ENCODE measurements at regions not wholly inside any gene's neighbourhood (a gene's known extent, or its start where the extent isn't known, plus 50 kb on each side); places are given as distances from the start of the nearest gene placed in this dataset.

DNA sequence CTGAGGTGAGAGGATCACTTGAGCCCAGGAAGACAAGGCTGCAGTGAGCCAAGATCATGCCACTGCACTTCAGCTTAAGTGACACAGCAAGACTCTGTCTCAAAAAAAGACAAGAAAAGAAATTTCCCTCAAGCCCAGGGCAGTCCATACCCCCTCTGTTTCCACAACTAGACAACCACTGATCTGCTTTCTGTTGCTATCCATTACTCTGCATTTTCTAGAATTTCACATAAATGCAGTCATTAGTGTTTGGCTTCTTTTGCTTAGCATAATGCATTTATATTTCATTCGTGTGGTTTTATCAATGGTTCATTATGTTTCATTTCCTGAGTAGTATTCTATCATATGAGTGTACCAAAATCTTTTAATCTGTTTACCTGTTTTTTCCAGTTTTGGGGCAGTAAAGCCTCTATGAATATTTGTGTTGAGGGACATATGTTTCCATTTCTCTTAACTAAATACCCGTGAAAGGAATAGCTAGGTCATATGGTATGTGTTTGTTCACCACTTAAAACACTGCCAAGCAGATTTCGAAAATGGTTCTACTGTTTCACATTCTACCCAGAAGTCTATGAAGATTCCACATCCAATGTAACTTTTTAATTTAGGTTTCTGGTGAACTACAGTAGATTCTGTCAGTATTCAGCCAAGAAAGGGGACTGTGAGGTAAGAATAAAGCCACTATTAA is 271.8 kb downstream of the ZNF608 start:
- no peak for DNase-seq
- no peak overlapping the region for H3K9ac ChIP-seq (ENCODE audit: low read depth in 2 of 2, low read length in 2 of 2)
- TF ChIP-seq, protein P1, sequence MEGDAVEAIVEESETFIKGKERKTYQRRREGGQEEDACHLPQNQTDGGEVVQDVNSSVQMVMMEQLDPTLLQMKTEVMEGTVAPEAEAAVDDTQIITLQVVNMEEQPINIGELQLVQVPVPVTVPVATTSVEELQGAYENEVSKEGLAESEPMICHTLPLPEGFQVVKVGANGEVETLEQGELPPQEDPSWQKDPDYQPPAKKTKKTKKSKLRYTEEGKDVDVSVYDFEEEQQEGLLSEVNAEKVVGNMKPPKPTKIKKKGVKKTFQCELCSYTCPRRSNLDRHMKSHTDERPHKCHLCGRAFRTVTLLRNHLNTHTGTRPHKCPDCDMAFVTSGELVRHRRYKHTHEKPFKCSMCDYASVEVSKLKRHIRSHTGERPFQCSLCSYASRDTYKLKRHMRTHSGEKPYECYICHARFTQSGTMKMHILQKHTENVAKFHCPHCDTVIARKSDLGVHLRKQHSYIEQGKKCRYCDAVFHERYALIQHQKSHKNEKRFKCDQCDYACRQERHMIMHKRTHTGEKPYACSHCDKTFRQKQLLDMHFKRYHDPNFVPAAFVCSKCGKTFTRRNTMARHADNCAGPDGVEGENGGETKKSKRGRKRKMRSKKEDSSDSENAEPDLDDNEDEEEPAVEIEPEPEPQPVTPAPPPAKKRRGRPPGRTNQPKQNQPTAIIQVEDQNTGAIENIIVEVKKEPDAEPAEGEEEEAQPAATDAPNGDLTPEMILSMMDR (IDR thresholded peaks at IDR 0.05) = no peak
- no peaks in the 10 kb centered on the region for H3K36me3 ChIP-seq
- no peaks in the 10 kb centered on the region for H3K4me1 ChIP-seq
- H3K27me3 ChIP-seq = no peaks in the 10 kb centered on the region
- intact Hi-C loops (cut with DNase I) = no loop called here
- H3K4me3 ChIP-seq = no peak overlapping the region
- no peaks in the 10 kb centered on the region for H3K9me3 ChIP-seq
- no peak overlapping the region for H3K27ac ChIP-seq

GRCh38 chr5:124468671-124469411 is 277.6 kb downstream of the ZNF608 start:
- TF ChIP-seq, protein P1 (IDR thresholded peaks at IDR 0.05) = no peak
- intact Hi-C loops (cut with DNase I) = no loop called here
- no peaks in the 10 kb centered on the region for H3K27me3 ChIP-seq
- H3K27ac ChIP-seq = no peak overlapping the region
- H3K36me3 ChIP-seq = no peaks in the 10 kb centered on the region
- no peaks in the 10 kb centered on the region for H3K9me3 ChIP-seq
- no peak overlapping the region for H3K4me3 ChIP-seq
- H3K4me1 ChIP-seq = no peaks in the 10 kb centered on the region
- no peak for DNase-seq
- no peak overlapping the region for H3K9ac ChIP-seq (ENCODE audit: low read depth in 2 of 2, low read length in 2 of 2)

GRCh38 chr5:124467745-124468144 is 278.7 kb downstream of the ZNF608 start:
- Histone ChIP-seq H3K27ac (no peak overlapping the region), H3K9me3 (no peaks in the 10 kb centered on the region), H3K27me3 (no peaks in the 10 kb centered on the region), H3K4me1 (no peaks in the 10 kb centered on the region), H3K9ac (ENCODE audit: low read depth in 2 of 2, low read length in 2 of 2) (no peak overlapping the region), H3K36me3 (no peaks in the 10 kb centered on the region), H3K4me3 (no peak overlapping the region)
- intact Hi-C loops (cut with DNase I) = no loop called here
- DNase-seq = no peak
- TF ChIP-seq, protein P1 (IDR thresholded peaks at IDR 0.05) = no peak

DNA sequence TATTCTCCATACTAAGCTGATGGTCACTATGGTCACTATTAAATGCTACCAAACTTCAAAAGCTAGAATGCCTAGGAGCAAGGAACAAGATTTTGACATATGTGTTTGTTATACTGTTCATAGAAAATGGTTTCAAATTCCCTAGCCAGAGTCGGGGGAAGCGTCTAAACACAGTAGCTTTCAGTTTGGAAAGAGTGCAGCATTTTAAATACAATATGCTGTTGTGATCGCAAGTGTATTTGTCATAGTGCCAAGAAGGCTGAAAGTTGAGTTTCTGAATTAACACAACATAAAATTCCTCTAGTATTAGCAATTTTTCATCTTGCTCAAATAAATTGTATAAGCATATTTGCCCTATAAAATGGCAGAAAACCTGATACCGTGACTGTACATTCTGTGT is 280.4 kb downstream of the ZNF608 start:
- no peak for DNase-seq
- no peaks in the 10 kb centered on the region for H3K9me3 ChIP-seq
- H3K4me1 ChIP-seq = no peaks in the 10 kb centered on the region
- no peaks in the 10 kb centered on the region for H3K36me3 ChIP-seq
- intact Hi-C loops (cut with DNase I) = no loop called here
- H3K27ac ChIP-seq = no peak overlapping the region
- no peak overlapping the region for H3K4me3 ChIP-seq
- no peaks in the 10 kb centered on the region for H3K27me3 ChIP-seq
- TF ChIP-seq, protein P1 (IDR thresholded peaks at IDR 0.05) = no peak
- H3K9ac ChIP-seq (ENCODE audit: low read depth in 2 of 2, low read length in 2 of 2) = no peak overlapping the region

DNA sequence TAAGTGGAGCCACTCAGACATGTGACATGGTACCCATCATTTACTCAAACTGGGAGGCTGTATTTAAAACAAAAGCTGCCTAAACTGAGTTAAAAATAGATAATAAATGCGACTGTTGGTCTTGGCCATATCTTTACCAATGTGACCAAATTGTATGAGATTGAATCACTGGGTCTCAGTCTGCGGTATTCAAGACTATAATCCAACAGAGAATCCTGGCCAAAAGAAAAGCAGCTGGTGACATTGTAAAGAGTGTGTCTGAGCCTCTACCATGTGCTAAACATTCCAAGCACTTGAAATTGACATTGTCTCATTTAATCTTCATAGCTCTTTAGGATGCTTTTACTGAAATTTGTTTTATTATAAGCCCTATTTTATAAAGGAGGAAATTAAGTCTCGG is 282.6 kb downstream of the ZNF608 start:
- DNase-seq = no peak
- TF ChIP-seq, protein P1 (IDR thresholded peaks at IDR 0.05) = no peak
- no peak overlapping the region for H3K27ac ChIP-seq
- no peak overlapping the region for H3K9ac ChIP-seq (ENCODE audit: low read depth in 2 of 2, low read length in 2 of 2)
- H3K4me3 ChIP-seq = no peak overlapping the region
- no peaks in the 10 kb centered on the region for H3K36me3 ChIP-seq
- intact Hi-C loops (cut with DNase I) = no loop called here
- H3K4me1 ChIP-seq = no peaks in the 10 kb centered on the region
- no peaks in the 10 kb centered on the region for H3K27me3 ChIP-seq
- H3K9me3 ChIP-seq = no peaks in the 10 kb centered on the region

All from colonic mucosa (tissue), 4 donors.